PC-3 (cell line): ENCODE measurements at regions not wholly inside any gene's neighbourhood (a gene's known extent, or its start where the extent isn't known, plus 50 kb on each side); places are given as distances from the start of the nearest gene placed in this dataset.

Experiments
- EZH2 ChIP-seq: fragments of 300-600 bp; sonication (generic); IDR thresholded peaks from one replicate; pipeline ENCODE4 v1.6.1; 2017; ENCODE audit warnings: antibody characterized with exemption, mild to moderate bottlenecking, low read length; ENCODE audit not compliant: unreplicated experiment
- TF ChIP-seq, protein P1 (sequence below): fragments of 300-600 bp; sonication (generic); conservative IDR thresholded peaks from 2 replicates; pipeline ENCODE4 v1.5.1; 2017; ENCODE audit warnings: antibody characterized with exemption, low read depth, mild to moderate bottlenecking, low read length

GRCh38 chr13:79681069-79681468, 200.1 kb downstream of the NDFIP2 start:
- TF ChIP-seq, protein P1, sequence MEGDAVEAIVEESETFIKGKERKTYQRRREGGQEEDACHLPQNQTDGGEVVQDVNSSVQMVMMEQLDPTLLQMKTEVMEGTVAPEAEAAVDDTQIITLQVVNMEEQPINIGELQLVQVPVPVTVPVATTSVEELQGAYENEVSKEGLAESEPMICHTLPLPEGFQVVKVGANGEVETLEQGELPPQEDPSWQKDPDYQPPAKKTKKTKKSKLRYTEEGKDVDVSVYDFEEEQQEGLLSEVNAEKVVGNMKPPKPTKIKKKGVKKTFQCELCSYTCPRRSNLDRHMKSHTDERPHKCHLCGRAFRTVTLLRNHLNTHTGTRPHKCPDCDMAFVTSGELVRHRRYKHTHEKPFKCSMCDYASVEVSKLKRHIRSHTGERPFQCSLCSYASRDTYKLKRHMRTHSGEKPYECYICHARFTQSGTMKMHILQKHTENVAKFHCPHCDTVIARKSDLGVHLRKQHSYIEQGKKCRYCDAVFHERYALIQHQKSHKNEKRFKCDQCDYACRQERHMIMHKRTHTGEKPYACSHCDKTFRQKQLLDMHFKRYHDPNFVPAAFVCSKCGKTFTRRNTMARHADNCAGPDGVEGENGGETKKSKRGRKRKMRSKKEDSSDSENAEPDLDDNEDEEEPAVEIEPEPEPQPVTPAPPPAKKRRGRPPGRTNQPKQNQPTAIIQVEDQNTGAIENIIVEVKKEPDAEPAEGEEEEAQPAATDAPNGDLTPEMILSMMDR = no peak
- TF ChIP-seq EZH2 = no peak
